Keratinocyte (primary cell): ENCODE measurements at regions not wholly inside any gene's neighbourhood (a gene's known extent, or its start where the extent isn't known, plus 50 kb on each side); places are given as distances from the start of the nearest gene placed in this dataset.

ENCODE experiments used
- DNase-seq: peaks from one replicate; pipeline ENCODE4 v3.0.0-alpha.2; 2011; ENCODE audit warnings: low read depth, missing footprints, low spot score
- FAIRE-seq: peaks from 2 replicates; lab custom pipeline; 2011; peaks lifted over from hg19 to GRCh38; lab: Jason Lieb, UNC
- H2AFZ ChIP-seq: 2 replicates; pipeline ENCODE4 v1.6.0; 2012; ENCODE audit warnings: low read length, control low read depth, inconsistent platforms; ENCODE audit not compliant: control insufficient read depth
- H3K27ac ChIP-seq: 2 replicates; pipeline ENCODE4 v1.5.1; 2011; ENCODE audit warnings: low read length; ENCODE audit not compliant: control insufficient read depth, insufficient read depth
- H3K27me3 ChIP-seq: 3 replicates; pipeline ENCODE4 v1.6.0; 2011; ENCODE audit warnings: low read length; ENCODE audit not compliant: control insufficient read depth, insufficient read depth; ENCODE audit errors: extremely low read depth
- H3K36me3 ChIP-seq, 2 experiments: 2 replicates in 1 of 2; 3 replicates in 1 of 2; pipeline ENCODE4 v1.5.1; 2011; ENCODE audit warnings: low read length in 2 of 2, mild to moderate bottlenecking in 1 of 2; ENCODE audit not compliant: control insufficient read depth in 2 of 2, insufficient read depth in 2 of 2; ENCODE audit errors: extremely low read depth in 1 of 2
- H3K4me1 ChIP-seq: 3 replicates; pipeline ENCODE4 v1.5.1; 2011; ENCODE audit warnings: low read length; ENCODE audit not compliant: control insufficient read depth, insufficient read depth; ENCODE audit errors: extremely low read depth
- H3K4me2 ChIP-seq: 3 replicates; pipeline ENCODE4 v1.6.0; 2011; ENCODE audit warnings: low read depth, low read length; ENCODE audit not compliant: control insufficient read depth, insufficient read depth; ENCODE audit errors: extremely low read depth
- H3K4me3 ChIP-seq, 3 experiments: fragments of 200-600 bp in 1 of 3; sonication (generic) in 1 of 3; 2 replicates in 2 of 3; 3 replicates in 1 of 3; pipeline ENCODE4 v1.5.1; 2011 to 2016; ENCODE audit warnings: low read length in 3 of 3, mild to moderate bottlenecking in 3 of 3, control low read depth in 2 of 3, inconsistent platforms in 1 of 3, low read depth in 1 of 3, mixed read lengths in 1 of 3, mixed run types in 1 of 3, moderate library complexity in 1 of 3; ENCODE audit not compliant: control insufficient read depth in 2 of 3, insufficient read depth in 2 of 3; ENCODE audit errors: extremely low read depth in 1 of 3
- H3K79me2 ChIP-seq: 2 replicates; pipeline ENCODE4 v1.6.0; 2012; ENCODE audit warnings: low read length; ENCODE audit not compliant: control insufficient read depth, insufficient read depth
- H3K9ac ChIP-seq: 3 replicates; pipeline ENCODE4 v1.6.0; 2011; ENCODE audit warnings: low read length; ENCODE audit not compliant: control insufficient read depth, insufficient read depth; ENCODE audit errors: extremely low read depth
- H3K9me1 ChIP-seq: 3 replicates; pipeline ENCODE4 v1.6.0; 2011; ENCODE audit warnings: low read length; ENCODE audit not compliant: control insufficient read depth, insufficient read depth; ENCODE audit errors: extremely low read depth
- H3K9me3 ChIP-seq: 2 replicates; pipeline ENCODE4 v1.5.1; 2012; ENCODE audit warnings: low read depth, low read length; ENCODE audit not compliant: control insufficient read depth
- H4K20me1 ChIP-seq: 3 replicates; pipeline ENCODE4 v1.6.0; 2011; ENCODE audit warnings: low read length; ENCODE audit not compliant: control insufficient read depth, insufficient read depth; ENCODE audit errors: extremely low read depth
- CTCF ChIP-seq, 3 experiments: IDR thresholded peaks in 1 of 3; conservative IDR thresholded peaks in 1 of 3; optimal IDR thresholded peaks in 1 of 3; 2 replicates in 2 of 3; 3 replicates in 1 of 3; pipeline versions ENCODE3 to v1.5.1; 2011; ENCODE audit warnings: low read length in 3 of 3, mild to moderate bottlenecking in 3 of 3, moderate library complexity in 2 of 3, control low read depth in 1 of 3, inconsistent platforms in 1 of 3; ENCODE audit not compliant: insufficient read depth in 2 of 3; ENCODE audit errors: extremely low read depth in 1 of 3
- EZH2 ChIP-seq: IDR thresholded peaks from one replicate; pipeline ENCODE4 v1.6.1; 2012; ENCODE audit warnings: inconsistent platforms, mild to moderate bottlenecking, low read length, moderate library complexity
- dilution Hi-C: fragments of 300-500 bp; cut with MboI; formaldehyde crosslinking; loops from one replicate; pipeline ENCODE4 v1.7.0; 2020; ENCODE audit warnings: low sequenced_read_pairs; ENCODE audit not compliant: extremely low pct_ligation_motif_present

GRCh38 chr11:60592601-60593000 lies 77.4 kb downstream of the MS4A13 start:
- FAIRE-seq (no peak), DNase-seq (no peak)
- Histone ChIP-seq H3K79me2 (no peaks in the 10 kb centered on the region), H3K4me1 (no peaks in the 10 kb centered on the region), H3K36me3 (no peaks in the 10 kb centered on the region), H3K9ac (no peak overlapping the region), H4K20me1 (no peaks in the 10 kb centered on the region), H3K9me1 (no peaks in the 10 kb centered on the region), H2AFZ (no peak overlapping the region), H3K4me3 (no peak overlapping the region), H3K27ac (no peak overlapping the region), H3K27me3 (no peaks in the 10 kb centered on the region), H3K9me3 (peaks cover 2% of the 10 kb centered on the region), H3K4me2 (no peak overlapping the region)
- TF ChIP-seq EZH2 = no peak
- no peak for TF ChIP-seq CTCF (optimal IDR thresholded peaks at IDR 0.05 in 1 of 3, IDR thresholded peaks at IDR 0.05 in 1 of 3, conservative IDR thresholded peaks at IDR 0.05 in 1 of 3; ENCODE audit: extremely low read depth in 1 of 3, insufficient read depth in 2 of 3, low read length in 3 of 3)
- dilution Hi-C loops = no loop called here

- no peaks in the 10 kb centered on the region for H3K27me3 ChIP-seq
- H3K4me3 ChIP-seq = no peak overlapping the region
- H4K20me1 ChIP-seq = no peaks in the 10 kb centered on the region
- H3K27ac ChIP-seq = no peak overlapping the region
- no peaks in the 10 kb centered on the region for H3K36me3 ChIP-seq
- no peaks in the 10 kb centered on the region for H3K79me2 ChIP-seq
- TF ChIP-seq CTCF (optimal IDR thresholded peaks at IDR 0.05 in 1 of 3, IDR thresholded peaks at IDR 0.05 in 1 of 3, conservative IDR thresholded peaks at IDR 0.05 in 1 of 3; ENCODE audit: extremely low read depth in 1 of 3, insufficient read depth in 2 of 3, low read length in 3 of 3) (no peak), EZH2 (no peak)
- no peaks in the 10 kb centered on the region for H3K4me1 ChIP-seq
- H3K9me3 ChIP-seq = peaks cover 2% of the 10 kb centered on the region
- FAIRE-seq (no peak), DNase-seq (no peak)
- dilution Hi-C loops = no loop called here
- H3K9me1 ChIP-seq = no peaks in the 10 kb centered on the region
- no peak overlapping the region for H3K4me2 ChIP-seq
- H2AFZ ChIP-seq = no peak overlapping the region
- no peak overlapping the region for H3K9ac ChIP-seq
These were observed 79.9 kb downstream of the MS4A13 start for GRCh38 chr11:60594998-60595642.
